EL (cell line): ENCODE measurements at regions not wholly inside any gene's neighbourhood (a gene's known extent, or its start where the extent isn't known, plus 50 kb on each side); places are given as distances from the start of the nearest gene placed in this dataset.
A peak's percentile ranks its signal among the peaks of the same experiment; 100 is the strongest.
"Not testable (repeated sequence)": the region's sequence is repeated elsewhere in the genome, so short reads cannot be mapped to it uniquely, and the experiment has no call there.

Source experiments
- DNase-seq: peaks from one replicate; pipeline ENCODE4 v3.0.0-alpha.2; 2016

- no peak for DNase-seq
Observed at GRCh38 chr20:7090001-7090400, 322.5 kb downstream of the BMP2 start.

- DNase-seq, result no peak
Observed at GRCh38 chr20:7090811-7091210, 323.3 kb downstream of the BMP2 start.

GRCh38 chr20:7091655-7092054, 324.2 kb downstream of the BMP2 start:
- no peak for DNase-seq

- DNase-seq, result peak; percentile 1
Observed at GRCh38 chr20:7094438-7094997, 327.0 kb downstream of the BMP2 start.

GRCh38 chr20:7106910-7107309, 339.4 kb downstream of the BMP2 start:
- no peak for DNase-seq

GRCh38 chr20:7108929-7109328, 341.4 kb downstream of the BMP2 start:
- DNase-seq, result no peak

- DNase-seq, result no peak
Observed at GRCh38 chr20:7113577-7114466, 346.3 kb downstream of the BMP2 start.

GRCh38 chr20:7123457-7123856, 356.0 kb downstream of the BMP2 start:
- DNase-seq, result no peak

GRCh38 chr20:7124120-7124519, 356.6 kb downstream of the BMP2 start:
- no peak for DNase-seq

- no peak for DNase-seq
Observed at GRCh38 chr20:7136886-7137285, 369.4 kb downstream of the BMP2 start.

- no peak for DNase-seq
Observed at GRCh38 chr20:7137395-7138151, 370.1 kb downstream of the BMP2 start.

- no peak for DNase-seq
Observed at GRCh38 chr20:7144464-7144863, 377.0 kb downstream of the BMP2 start.

- no peak for DNase-seq
Observed at GRCh38 chr20:7146552-7147219, 379.2 kb downstream of the BMP2 start.

GRCh38 chr20:7147220-7147601, 379.7 kb downstream of the BMP2 start:
- no peak for DNase-seq

- DNase-seq, result no peak
Observed at GRCh38 chr20:7151676-7152470, 384.4 kb downstream of the BMP2 start.

- DNase-seq, result no peak
Observed at GRCh38 chr20:7155282-7155681, 387.8 kb downstream of the BMP2 start.

- DNase-seq, result no peak
Observed at GRCh38 chr20:7155794-7156193, 388.3 kb downstream of the BMP2 start.

- DNase-seq, result no peak
Observed at GRCh38 chr20:7159903-7160302, 392.4 kb downstream of the BMP2 start.

- no peak for DNase-seq
Observed at GRCh38 chr20:7161690-7162089, 394.2 kb downstream of the BMP2 start.

- no peak for DNase-seq
Observed at GRCh38 chr20:7171911-7172310, 404.4 kb downstream of the BMP2 start.

- no peak for DNase-seq
Observed at GRCh38 chr20:7174554-7174953, 407.1 kb downstream of the BMP2 start.

- not testable (repeated sequence) for DNase-seq
Observed at GRCh38 chr20:7175827-7176226, 408.3 kb downstream of the BMP2 start.
